ENCODE measurements at regions not wholly inside any gene's neighbourhood (a gene's known extent, or its start where the extent isn't known, plus 50 kb on each side); places are given as distances from the start of the nearest gene placed in this dataset.

GRCh38 chr11:59272771-59273372 is 60.1 kb upstream of the MPEG1 start:
- no peaks in the 10 kb centered on the region for H3K9me3 ChIP-seq (ENCODE audit: low read depth, low read length)
- no peak overlapping the region for H3K27ac ChIP-seq (ENCODE audit: low read depth, low read length)
- H2AFZ ChIP-seq (ENCODE audit: low read length), result no peak overlapping the region
- H3K4me3 ChIP-seq (ENCODE audit: insufficient read depth, low read length), result no peak overlapping the region
- H3K4me2 ChIP-seq (ENCODE audit: insufficient read depth, low read length), result no peak overlapping the region
- no peaks in the 10 kb centered on the region for H3K79me2 ChIP-seq (ENCODE audit: insufficient read depth, low read length)
- no peaks in the 10 kb centered on the region for H3K36me3 ChIP-seq (ENCODE audit: insufficient read depth, low read length)
- no peak for TF ChIP-seq CTCF (IDR thresholded peaks at IDR 0.05; ENCODE audit: extremely low read depth, low read depth, low read length)
- no peaks in the 10 kb centered on the region for H3K4me1 ChIP-seq (ENCODE audit: insufficient read depth, low read length)
- no peaks in the 10 kb centered on the region for H4K20me1 ChIP-seq (ENCODE audit: insufficient read depth, low read length)
- peaks cover 3% of the 10 kb centered on the region for H3K27me3 ChIP-seq (ENCODE audit: insufficient read depth, low read length)
- DNase-seq (ENCODE audit: insufficient read length, low spot score, missing footprints), result no peak

GRCh38 chr11:59271811-59272327 is 59.1 kb upstream of the MPEG1 start:
- Histone ChIP-seq H3K9me3 (ENCODE audit: low read depth, low read length) (no peaks in the 10 kb centered on the region), H3K79me2 (ENCODE audit: insufficient read depth, low read length) (no peaks in the 10 kb centered on the region), H3K4me2 (ENCODE audit: insufficient read depth, low read length) (no peak overlapping the region), H3K27me3 (ENCODE audit: insufficient read depth, low read length) (peaks cover 3% of the 10 kb centered on the region), H3K4me3 (ENCODE audit: insufficient read depth, low read length) (no peak overlapping the region), H3K36me3 (ENCODE audit: insufficient read depth, low read length) (no peaks in the 10 kb centered on the region), H4K20me1 (ENCODE audit: insufficient read depth, low read length) (no peaks in the 10 kb centered on the region), H3K4me1 (ENCODE audit: insufficient read depth, low read length) (no peaks in the 10 kb centered on the region), H3K27ac (ENCODE audit: low read depth, low read length) (no peak overlapping the region), H2AFZ (ENCODE audit: low read length) (no peak overlapping the region)
- no peak for DNase-seq (ENCODE audit: insufficient read length, low spot score, missing footprints)
- TF ChIP-seq CTCF (IDR thresholded peaks at IDR 0.05; ENCODE audit: extremely low read depth, low read depth, low read length), result no peak

- H3K27me3 ChIP-seq (ENCODE audit: insufficient read depth, low read length), result peaks cover 3% of the 10 kb centered on the region
- H3K4me2 ChIP-seq (ENCODE audit: insufficient read depth, low read length), result no peak overlapping the region
- H2AFZ ChIP-seq (ENCODE audit: low read length), result no peak overlapping the region
- no peaks in the 10 kb centered on the region for H3K79me2 ChIP-seq (ENCODE audit: insufficient read depth, low read length)
- no peaks in the 10 kb centered on the region for H3K4me1 ChIP-seq (ENCODE audit: insufficient read depth, low read length)
- no peaks in the 10 kb centered on the region for H4K20me1 ChIP-seq (ENCODE audit: insufficient read depth, low read length)
- H3K27ac ChIP-seq (ENCODE audit: low read depth, low read length), result no peak overlapping the region
- H3K36me3 ChIP-seq (ENCODE audit: insufficient read depth, low read length), result no peaks in the 10 kb centered on the region
- DNase-seq (ENCODE audit: insufficient read length, low spot score, missing footprints), result no peak
- no peaks in the 10 kb centered on the region for H3K9me3 ChIP-seq (ENCODE audit: low read depth, low read length)
- H3K4me3 ChIP-seq (ENCODE audit: insufficient read depth, low read length), result no peak overlapping the region
- no peak for TF ChIP-seq CTCF (IDR thresholded peaks at IDR 0.05; ENCODE audit: extremely low read depth, low read depth, low read length)
Observed at GRCh38 chr11:59271247-59271755, 58.6 kb upstream of the MPEG1 start.

- no peak overlapping the region for H3K4me3 ChIP-seq (ENCODE audit: insufficient read depth, low read length)
- H4K20me1 ChIP-seq (ENCODE audit: insufficient read depth, low read length), result no peaks in the 10 kb centered on the region
- no peak overlapping the region for H3K4me2 ChIP-seq (ENCODE audit: insufficient read depth, low read length)
- H3K36me3 ChIP-seq (ENCODE audit: insufficient read depth, low read length), result no peaks in the 10 kb centered on the region
- H3K27me3 ChIP-seq (ENCODE audit: insufficient read depth, low read length), result no peaks in the 10 kb centered on the region
- H3K4me1 ChIP-seq (ENCODE audit: insufficient read depth, low read length), result no peaks in the 10 kb centered on the region
- no peaks in the 10 kb centered on the region for H3K79me2 ChIP-seq (ENCODE audit: insufficient read depth, low read length)
- H2AFZ ChIP-seq (ENCODE audit: low read length), result no peak overlapping the region
- no peaks in the 10 kb centered on the region for H3K9me3 ChIP-seq (ENCODE audit: low read depth, low read length)
- no peak for DNase-seq (ENCODE audit: insufficient read length, low spot score, missing footprints)
- no peak for TF ChIP-seq CTCF (IDR thresholded peaks at IDR 0.05; ENCODE audit: extremely low read depth, low read depth, low read length)
- no peak overlapping the region for H3K27ac ChIP-seq (ENCODE audit: low read depth, low read length)
Observed at GRCh38 chr11:59267736-59268475, 55.2 kb upstream of the MPEG1 start.
